ENCODE measurements at regions not wholly inside any gene's neighbourhood (a gene's known extent, or its start where the extent isn't known, plus 50 kb on each side); places are given as distances from the start of the nearest gene placed in this dataset.

DNA sequence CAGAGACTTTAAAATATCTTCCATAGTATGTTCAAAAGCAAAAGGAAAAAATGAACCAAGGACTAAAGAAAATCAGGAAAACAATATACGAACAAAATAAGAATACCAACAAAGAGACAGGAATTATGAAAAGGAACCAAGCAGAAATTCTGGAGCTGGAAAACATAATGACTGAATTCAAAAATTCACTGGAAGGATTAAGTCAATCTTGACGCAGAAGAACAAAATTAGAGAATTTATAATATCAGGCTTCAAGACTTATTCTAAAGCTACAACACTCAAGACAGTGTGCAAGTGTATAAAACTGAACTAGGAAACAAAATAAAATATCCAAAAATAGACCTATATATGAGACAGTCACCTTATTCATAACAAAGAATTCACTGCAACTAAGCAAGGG is 56.9 kb upstream of the GYPC start (continued):
- no peak for TF ChIP-seq SRSF9 (IDR thresholded peaks at IDR 0.05; ENCODE audit: borderline replicate concordance, insufficient read depth, low read depth, low read length, poor library complexity, severe bottlenecking)
- no peak for TF ChIP-seq JUN (CRISPR knock-in tag; IDR thresholded peaks at IDR 0.05)
- TF ChIP-seq ZNF33A (CRISPR knock-in tag; IDR thresholded peaks at IDR 0.05; ENCODE audit: borderline replicate concordance), result no peak
- no peak for TF ChIP-seq HNRNPUL1 (IDR thresholded peaks at IDR 0.05; ENCODE audit: low read depth, low read length)
- TF ChIP-seq, protein P1, sequence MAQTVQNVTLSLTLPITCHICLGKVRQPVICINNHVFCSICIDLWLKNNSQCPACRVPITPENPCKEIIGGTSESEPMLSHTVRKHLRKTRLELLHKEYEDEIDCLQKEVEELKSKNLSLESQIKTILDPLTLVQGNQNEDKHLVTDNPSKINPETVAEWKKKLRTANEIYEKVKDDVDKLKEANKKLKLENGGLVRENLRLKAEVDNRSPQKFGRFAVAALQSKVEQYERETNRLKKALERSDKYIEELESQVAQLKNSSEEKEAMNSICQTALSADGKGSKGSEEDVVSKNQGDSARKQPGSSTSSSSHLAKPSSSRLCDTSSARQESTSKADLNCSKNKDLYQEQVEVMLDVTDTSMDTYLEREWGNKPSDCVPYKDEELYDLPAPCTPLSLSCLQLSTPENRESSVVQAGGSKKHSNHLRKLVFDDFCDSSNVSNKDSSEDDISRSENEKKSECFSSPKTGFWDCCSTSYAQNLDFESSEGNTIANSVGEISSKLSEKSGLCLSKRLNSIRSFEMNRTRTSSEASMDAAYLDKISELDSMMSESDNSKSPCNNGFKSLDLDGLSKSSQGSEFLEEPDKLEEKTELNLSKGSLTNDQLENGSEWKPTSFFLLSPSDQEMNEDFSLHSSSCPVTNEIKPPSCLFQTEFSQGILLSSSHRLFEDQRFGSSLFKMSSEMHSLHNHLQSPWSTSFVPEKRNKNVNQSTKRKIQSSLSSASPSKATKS (CRISPR knock-in tag; IDR thresholded peaks at IDR 0.05), result no peak

DNA sequence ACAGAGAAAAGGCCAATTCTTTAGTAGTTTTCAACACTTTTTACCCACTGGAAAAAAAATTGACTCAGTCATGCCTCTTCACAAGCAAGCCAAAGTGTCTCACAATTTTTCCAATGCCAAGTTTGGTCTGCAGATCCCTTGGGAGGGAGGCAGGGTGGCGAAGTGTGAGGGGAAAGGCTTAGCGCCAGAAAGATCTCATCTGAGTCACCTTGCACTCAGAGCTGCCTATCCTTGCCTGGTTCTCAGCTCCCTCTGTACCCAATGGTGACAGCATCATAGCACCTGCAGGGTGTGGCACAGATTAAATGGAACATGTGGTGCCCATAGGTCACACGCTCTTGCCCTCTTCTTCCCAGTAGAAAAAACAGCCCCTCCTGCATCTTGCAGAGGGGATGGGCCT is 55.2 kb upstream of the GYPC start:
- Histone ChIP-seq H3K4me2 (ENCODE audit: low read depth, low read length) (no peak overlapping the region), H3K79me2 (ENCODE audit: insufficient read depth, low read length) (no peaks in the 10 kb centered on the region), H3K27ac (ENCODE audit: extremely low read length, insufficient read depth, low read length) (no peak overlapping the region), H3K4me3 (replicated peaks in 1 of 3; ENCODE audit: insufficient read depth in 1 of 3, low read depth in 2 of 3, low read length in 3 of 3) (no peak overlapping the region), H3K9ac (ENCODE audit: insufficient read depth, low read depth, low read length) (no peak overlapping the region), H3K4me1 (ENCODE audit: insufficient read depth, low read length) (no peaks in the 10 kb centered on the region), H4K20me1 (ENCODE audit: insufficient read depth, low read length) (no peaks in the 10 kb centered on the region), H3K27me3 (ENCODE audit: control insufficient read depth in 1 of 2, insufficient read depth in 2 of 2, low read length in 2 of 2) (no peaks in the 10 kb centered on the region), H2AFZ (ENCODE audit: low read length) (no peak overlapping the region), H3K9me3 (ENCODE audit: low read length) (peaks cover 17% of the 10 kb centered on the region; the same call in 1 of the 2 replicates), H3K36me3 (replicated peaks in 1 of 2; ENCODE audit: control insufficient read depth in 1 of 2, insufficient read depth in 2 of 2, low read length in 2 of 2) (no peaks in the 10 kb centered on the region)
- DNase-seq (ENCODE audit: low spot score) (no peak), ATAC-seq (no peak), FAIRE-seq (no peak)
- in situ Hi-C loops (cut with HindIII; ENCODE audit: extremely low pct_ligation_motif_present, low pct_unique_long_range_greater_than_20kb) (no loop called here), intact Hi-C loops (cut with micrococcal nuclease; ENCODE audit: unreplicated experiment) (no loop called here)
- WGBS (ENCODE audit: low lambda C conversion rate), result 2% methylated on average over 3 of the region's 3 CpGs
- BruUV-seq (replicated peaks), result no TSS peak
- ChIA-PET CTCF (ENCODE audit: low intra/inter-chr PET ratio, low total read pairs) (no interaction called here), POLR2A (no interaction called here)
- TF ChIP-seq, protein P2, sequence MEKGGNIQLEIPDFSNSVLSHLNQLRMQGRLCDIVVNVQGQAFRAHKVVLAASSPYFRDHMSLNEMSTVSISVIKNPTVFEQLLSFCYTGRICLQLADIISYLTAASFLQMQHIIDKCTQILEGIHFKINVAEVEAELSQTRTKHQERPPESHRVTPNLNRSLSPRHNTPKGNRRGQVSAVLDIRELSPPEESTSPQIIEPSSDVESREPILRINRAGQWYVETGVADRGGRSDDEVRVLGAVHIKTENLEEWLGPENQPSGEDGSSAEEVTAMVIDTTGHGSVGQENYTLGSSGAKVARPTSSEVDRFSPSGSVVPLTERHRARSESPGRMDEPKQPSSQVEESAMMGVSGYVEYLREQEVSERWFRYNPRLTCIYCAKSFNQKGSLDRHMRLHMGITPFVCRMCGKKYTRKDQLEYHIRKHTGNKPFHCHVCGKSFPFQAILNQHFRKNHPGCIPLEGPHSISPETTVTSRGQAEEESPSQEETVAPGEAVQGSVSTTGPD (CRISPR knock-in tag; IDR thresholded peaks at IDR 0.05), result no peak
- TF ChIP-seq ZNF839 (CRISPR knock-in tag; IDR thresholded peaks at IDR 0.05; ENCODE audit: borderline replicate concordance) (no peak), SOX13 (IDR thresholded peaks at IDR 0.05) (no peak), SOX13 (CRISPR knock-in tag; conservative IDR thresholded peaks at IDR 0.05 in 1 of 2, IDR thresholded peaks at IDR 0.05 in 1 of 2) (no peak), ZNF460 (CRISPR knock-in tag; IDR thresholded peaks at IDR 0.05; ENCODE audit: borderline replicate concordance) (no peak), SP140L (CRISPR knock-in tag; IDR thresholded peaks at IDR 0.05; ENCODE audit: borderline replicate concordance) (no peak), ADNP (CRISPR knock-in tag; IDR thresholded peaks at IDR 0.05) (no peak), SIN3B (IDR thresholded peaks at IDR 0.05; ENCODE audit: low read length) (no peak), ISL2 (CRISPR knock-in tag; IDR thresholded peaks at IDR 0.05) (no peak), ZSCAN29 (CRISPR knock-in tag; conservative IDR thresholded peaks at IDR 0.05) (no peak), CBFB (CRISPR knock-in tag; IDR thresholded peaks at IDR 0.05) (no peak)
- TF ChIP-seq, protein P3, sequence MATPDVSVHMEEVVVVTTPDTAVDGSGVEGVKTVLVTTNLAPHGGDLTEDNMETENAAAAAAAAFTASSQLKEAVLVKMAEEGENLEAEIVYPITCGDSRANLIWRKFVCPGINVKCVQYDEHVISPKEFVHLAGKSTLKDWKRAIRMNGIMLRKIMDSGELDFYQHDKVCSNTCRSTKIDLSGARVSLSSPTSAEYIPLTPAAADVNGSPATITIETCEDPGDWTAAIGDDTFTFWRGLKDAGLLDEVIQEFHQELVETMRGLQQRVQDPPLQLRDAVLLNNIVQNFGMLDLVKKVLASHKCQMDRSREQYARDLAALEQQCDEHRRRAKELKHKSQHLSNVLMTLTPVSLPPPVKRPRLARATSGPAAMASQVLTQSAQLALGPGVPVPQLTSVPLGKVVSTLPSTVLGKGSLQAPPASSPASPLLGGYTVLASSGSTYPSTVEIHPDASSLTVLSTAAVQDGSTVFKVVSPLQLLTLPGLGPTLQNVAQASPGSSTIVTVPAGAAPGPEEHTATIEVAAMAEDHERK (CRISPR knock-in tag; IDR thresholded peaks at IDR 0.05; ENCODE audit: low read depth), result no peak
- TF ChIP-seq, protein P4, sequence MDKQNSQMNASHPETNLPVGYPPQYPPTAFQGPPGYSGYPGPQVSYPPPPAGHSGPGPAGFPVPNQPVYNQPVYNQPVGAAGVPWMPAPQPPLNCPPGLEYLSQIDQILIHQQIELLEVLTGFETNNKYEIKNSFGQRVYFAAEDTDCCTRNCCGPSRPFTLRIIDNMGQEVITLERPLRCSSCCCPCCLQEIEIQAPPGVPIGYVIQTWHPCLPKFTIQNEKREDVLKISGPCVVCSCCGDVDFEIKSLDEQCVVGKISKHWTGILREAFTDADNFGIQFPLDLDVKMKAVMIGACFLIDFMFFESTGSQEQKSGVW (CRISPR knock-in tag; IDR thresholded peaks at IDR 0.05; ENCODE audit: borderline replicate concordance), result no peak

All from HepG2 (cell line).